Urinary bladder (tissue), 3 donors: ENCODE measurements at regions not wholly inside any gene's neighbourhood (a gene's known extent, or its start where the extent isn't known, plus 50 kb on each side); places are given as distances from the start of the nearest gene placed in this dataset.

Experiments
- DNase-seq: peaks from one replicate; pipeline ENCODE4 v3.0.0-alpha.2; 2015; ENCODE audit errors: extremely low spot score
- H3K27ac ChIP-seq: one replicate; pipeline ENCODE4 v1.5.1; 2013; ENCODE audit warnings: low read depth, mild to moderate bottlenecking, moderate library complexity
- H3K36me3 ChIP-seq: one replicate; pipeline ENCODE4 v1.6.1; 2013; ENCODE audit warnings: mild to moderate bottlenecking, moderate library complexity; ENCODE audit not compliant: insufficient read depth
- H3K4me1 ChIP-seq: one replicate; pipeline ENCODE4 v1.6.1; 2013; ENCODE audit warnings: mild to moderate bottlenecking, moderate library complexity; ENCODE audit not compliant: insufficient read depth
- H3K4me3 ChIP-seq: one replicate; pipeline ENCODE4 v1.5.1; 2013; ENCODE audit warnings: low read depth, low read length
- WGBS: extraction: QIAGEN DNeasy Blood & Tissue Kit; methylation state at CpG from one replicate; pipeline ENCODE4 v1.1.7; 2013; 5-methylcytosine and 5-hydroxymethylcytosine counted together
- donor health status: healthy with polysubstance abuse.
- donor health status: healthy.

- WGBS = 76% methylated on average over 12 of the region's 12 CpGs
- H3K27ac ChIP-seq = no peak overlapping the region
- H3K4me3 ChIP-seq = no peak overlapping the region
Measured at GRCh38 chr1:182003953-182004586, 57.4 kb downstream of the ZNF648 start.

GRCh38 chr1:182003025-182003725 is 58.3 kb downstream of the ZNF648 start:
- DNase-seq = no peak
- H3K27ac ChIP-seq = no peak overlapping the region
- no peak overlapping the region for H3K4me3 ChIP-seq
- H3K4me1 ChIP-seq = no peaks in the 10 kb centered on the region
- H3K36me3 ChIP-seq = no peaks in the 10 kb centered on the region
- WGBS = 63% methylated on average over 10 of the region's 10 CpGs

More at GRCh38 chr1:182003953-182004586, 57.4 kb downstream of the ZNF648 start:
- DNase-seq = no peak
- Histone ChIP-seq H3K36me3 (no peaks in the 10 kb centered on the region), H3K4me1 (no peaks in the 10 kb centered on the region)

DNA sequence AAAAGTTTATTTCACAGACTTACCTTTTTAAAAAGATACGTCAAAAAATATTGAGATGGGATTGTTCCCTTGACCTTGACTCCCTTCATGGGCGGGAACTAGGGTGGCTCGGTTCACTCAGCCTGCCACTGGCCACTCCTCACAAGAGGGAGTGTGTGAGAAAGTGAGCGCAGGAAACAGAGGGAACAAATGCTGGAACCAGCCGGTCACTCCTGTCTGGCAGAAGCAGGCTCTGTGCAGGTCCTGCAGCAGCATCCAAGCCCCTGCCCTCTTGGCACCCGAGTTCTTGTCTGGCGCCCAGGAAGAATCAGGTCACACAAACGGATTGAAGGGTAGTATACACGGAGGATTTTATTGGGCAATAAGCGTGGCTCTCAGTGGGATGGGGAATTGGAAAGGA is 58.9 kb downstream of the ZNF648 start:
- Histone ChIP-seq H3K4me3 (no peak overlapping the region), H3K27ac (no peak overlapping the region), H3K36me3 (no peaks in the 10 kb centered on the region), H3K4me1 (no peaks in the 10 kb centered on the region)
- WGBS = 44% methylated on average over 10 of the region's 10 CpGs
- DNase-seq = no peak

- no peaks in the 10 kb centered on the region for H3K36me3 ChIP-seq
- H3K27ac ChIP-seq = no peak overlapping the region
- no peaks in the 10 kb centered on the region for H3K4me1 ChIP-seq
- no peak overlapping the region for H3K4me3 ChIP-seq
- DNase-seq = no peak
- 71% methylated on average over 4 of the region's 4 CpGs for WGBS
Measured at GRCh38 chr1:181998858-181999257, 62.7 kb downstream of the ZNF648 start.

GRCh38 chr1:181992072-181992471 is 69.4 kb downstream of the ZNF648 start:
- WGBS = 62% methylated on average over 1 of the region's 1 CpG
- Histone ChIP-seq H3K4me1 (no peaks in the 10 kb centered on the region), H3K4me3 (no peak overlapping the region), H3K36me3 (no peaks in the 10 kb centered on the region), H3K27ac (no peak overlapping the region)
- no peak for DNase-seq

DNA sequence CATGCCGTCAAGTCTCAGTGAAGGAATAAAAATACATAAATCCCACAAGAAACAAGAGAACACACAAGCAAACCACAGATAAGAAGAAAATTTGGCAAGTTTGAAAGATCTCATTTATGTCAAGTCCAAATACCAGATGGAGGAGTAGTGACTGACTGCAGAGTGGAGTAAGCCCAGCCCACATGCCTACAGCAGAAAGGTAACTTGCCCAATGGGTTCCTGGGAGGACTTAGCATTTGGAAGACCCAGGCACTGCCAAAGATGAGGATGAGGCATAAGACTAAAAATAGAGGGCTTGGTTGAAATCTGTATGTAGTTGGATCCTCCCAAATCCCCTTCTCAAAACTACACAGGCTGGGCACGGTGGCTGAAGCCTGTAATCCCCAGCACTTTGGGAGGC is 70.8 kb downstream of the ZNF648 start:
- H3K4me1 ChIP-seq = no peaks in the 10 kb centered on the region
- no peak overlapping the region for H3K4me3 ChIP-seq
- 75% methylated on average over 2 of the region's 2 CpGs for WGBS
- no peak for DNase-seq
- H3K27ac ChIP-seq = no peak overlapping the region
- no peaks in the 10 kb centered on the region for H3K36me3 ChIP-seq

- Histone ChIP-seq H3K36me3 (no peaks in the 10 kb centered on the region), H3K4me3 (no peak overlapping the region), H3K27ac (no peak overlapping the region), H3K4me1 (no peaks in the 10 kb centered on the region)
- DNase-seq = no peak
- WGBS = 87% methylated on average over 2 of the region's 2 CpGs
Measured at GRCh38 chr1:181989261-181989920, 72.1 kb downstream of the ZNF648 start.

DNA sequence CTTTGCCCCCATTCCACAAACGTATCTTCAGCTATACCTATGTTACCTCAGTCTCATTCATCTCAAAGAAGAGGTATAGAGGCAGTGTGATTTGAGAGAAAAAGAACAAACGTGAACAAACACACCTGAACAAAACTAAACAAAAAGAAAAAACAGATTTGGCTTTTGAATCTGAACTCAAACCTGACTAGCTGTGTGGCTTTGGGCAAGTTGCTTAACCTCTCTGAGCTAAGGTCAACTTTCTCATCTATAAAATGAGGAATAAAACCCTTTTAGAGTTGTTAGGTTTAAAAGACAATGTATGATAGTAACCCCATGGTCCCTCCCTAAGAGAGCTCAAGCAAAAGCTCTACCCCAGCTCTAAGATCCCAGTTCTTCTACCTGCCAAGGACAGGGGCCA is 73.5 kb downstream of the ZNF648 start:
- Histone ChIP-seq H3K4me1 (no peaks in the 10 kb centered on the region), H3K27ac (no peak overlapping the region), H3K36me3 (no peaks in the 10 kb centered on the region), H3K4me3 (no peak overlapping the region)
- WGBS = 70% methylated on average over 2 of the region's 2 CpGs
- no peak for DNase-seq

GRCh38 chr1:181987334-181987895 is 74.1 kb downstream of the ZNF648 start:
- no peak overlapping the region for H3K4me3 ChIP-seq
- H3K36me3 ChIP-seq = no peaks in the 10 kb centered on the region
- no peaks in the 10 kb centered on the region for H3K4me1 ChIP-seq
- no peak for DNase-seq
- H3K27ac ChIP-seq = no peak overlapping the region
- 79% methylated on average over 6 of the region's 6 CpGs for WGBS

DNA sequence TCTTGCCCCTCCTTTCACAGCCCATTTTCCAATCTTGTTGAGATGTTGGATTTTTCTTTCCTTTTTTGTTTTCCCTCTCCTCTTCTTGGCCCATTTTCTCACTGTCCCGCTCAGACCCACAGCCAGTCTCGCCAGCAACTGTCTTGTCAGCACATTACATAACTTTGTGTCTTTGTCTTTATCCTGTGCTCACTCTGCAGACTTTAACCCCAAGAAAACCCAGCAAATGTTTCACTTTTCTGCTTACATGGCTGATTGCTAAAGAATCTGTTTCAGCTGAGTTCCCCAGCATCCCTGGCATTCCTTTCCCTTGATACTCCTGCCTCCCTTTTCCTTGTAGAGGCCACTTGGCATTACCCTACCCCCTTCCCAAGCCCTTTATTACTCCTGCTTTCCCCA is 74.6 kb downstream of the ZNF648 start:
- DNase-seq = no peak
- H3K27ac ChIP-seq = no peak overlapping the region
- 32% methylated on average over 2 of the region's 2 CpGs for WGBS
- no peaks in the 10 kb centered on the region for H3K36me3 ChIP-seq
- H3K4me3 ChIP-seq = no peak overlapping the region
- no peaks in the 10 kb centered on the region for H3K4me1 ChIP-seq

GRCh38 chr1:181985936-181986906 is 75.3 kb downstream of the ZNF648 start:
- Histone ChIP-seq H3K4me3 (no peak overlapping the region), H3K27ac (no peak overlapping the region), H3K4me1 (no peaks in the 10 kb centered on the region), H3K36me3 (no peaks in the 10 kb centered on the region)
- WGBS = 50% methylated on average over 6 of the region's 6 CpGs
- DNase-seq = no peak

DNA sequence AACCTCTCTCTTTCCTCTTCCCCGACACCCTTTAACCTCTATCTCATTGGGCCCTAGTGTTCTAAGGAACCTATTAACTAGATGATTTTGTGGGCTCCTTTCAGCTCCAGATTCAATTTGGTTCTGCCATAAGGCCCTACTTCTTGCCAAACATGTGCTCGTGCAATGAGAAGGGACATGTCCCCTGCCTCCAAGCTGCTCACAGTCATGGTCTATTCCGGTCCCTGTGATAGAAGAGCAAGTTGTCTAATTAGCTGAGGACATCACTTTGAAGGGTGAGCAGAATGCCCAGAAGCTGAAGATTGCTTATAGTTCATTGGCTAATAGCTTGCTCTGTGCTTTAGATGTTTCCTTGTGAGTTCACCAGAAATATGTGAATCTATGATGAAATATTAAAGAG is 76.2 kb downstream of the ZNF648 start:
- Histone ChIP-seq H3K4me3 (no peak overlapping the region), H3K4me1 (no peaks in the 10 kb centered on the region), H3K36me3 (no peaks in the 10 kb centered on the region), H3K27ac (no peak overlapping the region)
- no peak for DNase-seq
- WGBS = 91% methylated on average over 3 of the region's 3 CpGs

DNA sequence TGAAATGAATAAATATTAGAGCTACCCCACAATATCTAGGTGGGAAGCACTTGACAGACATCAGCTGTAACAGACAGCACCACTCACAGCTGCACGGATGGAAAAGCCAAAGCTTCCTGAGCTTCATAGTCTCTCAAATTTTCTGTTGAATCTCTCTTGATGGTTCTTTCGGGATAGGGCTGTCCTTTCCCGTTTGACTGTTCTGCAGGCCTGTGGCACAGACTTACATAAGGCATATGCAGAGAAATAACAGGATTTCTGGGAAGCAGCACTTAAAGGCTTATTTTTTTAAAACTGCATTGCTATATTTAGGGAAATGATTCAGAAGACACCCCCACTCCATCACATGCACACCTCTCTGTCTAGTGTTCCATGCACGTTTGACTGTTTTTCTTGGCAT is 77.5 kb downstream of the ZNF648 start:
- DNase-seq = no peak
- H3K4me1 ChIP-seq = no peaks in the 10 kb centered on the region
- 64% methylated on average over 4 of the region's 4 CpGs for WGBS
- no peak overlapping the region for H3K4me3 ChIP-seq
- H3K36me3 ChIP-seq = no peaks in the 10 kb centered on the region
- H3K27ac ChIP-seq = no peak overlapping the region
